ENCODE measurements at regions not wholly inside any gene's neighbourhood (a gene's known extent, or its start where the extent isn't known, plus 50 kb on each side); places are given as distances from the start of the nearest gene placed in this dataset.

DNA sequence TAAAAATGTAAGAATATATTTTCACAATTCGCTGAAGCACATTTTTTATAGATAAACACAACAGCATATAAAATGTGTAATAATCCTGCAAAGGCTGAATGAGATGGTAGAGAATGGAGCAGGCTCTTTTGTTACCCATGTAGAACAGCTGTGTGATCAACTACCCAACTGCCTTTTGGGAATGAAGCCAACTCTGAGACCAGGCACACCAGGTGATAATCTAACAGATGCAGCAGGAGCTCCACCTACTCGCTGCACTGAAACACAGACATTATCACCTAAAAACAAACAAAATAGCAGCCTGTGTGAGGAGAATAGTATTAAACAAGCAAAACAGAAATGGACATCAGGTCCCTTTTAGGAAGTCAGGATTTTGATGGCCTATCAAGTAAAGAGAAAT is 183.3 kb downstream of the CCDC59 start:
- TF ChIP-seq, protein P1, sequence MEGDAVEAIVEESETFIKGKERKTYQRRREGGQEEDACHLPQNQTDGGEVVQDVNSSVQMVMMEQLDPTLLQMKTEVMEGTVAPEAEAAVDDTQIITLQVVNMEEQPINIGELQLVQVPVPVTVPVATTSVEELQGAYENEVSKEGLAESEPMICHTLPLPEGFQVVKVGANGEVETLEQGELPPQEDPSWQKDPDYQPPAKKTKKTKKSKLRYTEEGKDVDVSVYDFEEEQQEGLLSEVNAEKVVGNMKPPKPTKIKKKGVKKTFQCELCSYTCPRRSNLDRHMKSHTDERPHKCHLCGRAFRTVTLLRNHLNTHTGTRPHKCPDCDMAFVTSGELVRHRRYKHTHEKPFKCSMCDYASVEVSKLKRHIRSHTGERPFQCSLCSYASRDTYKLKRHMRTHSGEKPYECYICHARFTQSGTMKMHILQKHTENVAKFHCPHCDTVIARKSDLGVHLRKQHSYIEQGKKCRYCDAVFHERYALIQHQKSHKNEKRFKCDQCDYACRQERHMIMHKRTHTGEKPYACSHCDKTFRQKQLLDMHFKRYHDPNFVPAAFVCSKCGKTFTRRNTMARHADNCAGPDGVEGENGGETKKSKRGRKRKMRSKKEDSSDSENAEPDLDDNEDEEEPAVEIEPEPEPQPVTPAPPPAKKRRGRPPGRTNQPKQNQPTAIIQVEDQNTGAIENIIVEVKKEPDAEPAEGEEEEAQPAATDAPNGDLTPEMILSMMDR (IDR thresholded peaks at IDR 0.05), result no peak
- TF ChIP-seq POLR2A (IDR thresholded peaks at IDR 0.05), result no peak
